Osteocyte (in vitro differentiated cells): ENCODE measurements at regions not wholly inside any gene's neighbourhood (a gene's known extent, or its start where the extent isn't known, plus 50 kb on each side); places are given as distances from the start of the nearest gene placed in this dataset.

ENCODE experiments used
- DNase-seq: peaks from one replicate; pipeline ENCODE4 v3.0.0; 2021; ENCODE audit warnings: mixed read lengths; ENCODE audit not compliant: unreplicated experiment; ENCODE audit errors: extremely low spot score
- H3K27ac Mint-ChIP-seq: one replicate; pipeline ENCODE4 v1.8.0; 2021; ENCODE audit warnings: mild to moderate bottlenecking, mixed read lengths; ENCODE audit not compliant: unreplicated experiment
- H3K27me3 Mint-ChIP-seq: one replicate; pipeline ENCODE4 v1.8.0; 2021; ENCODE audit warnings: mixed read lengths; ENCODE audit not compliant: unreplicated experiment
- H3K36me3 Mint-ChIP-seq: one replicate; pipeline ENCODE4 v1.8.0; 2021; ENCODE audit warnings: mixed read lengths; ENCODE audit not compliant: unreplicated experiment
- H3K4me1 Mint-ChIP-seq: one replicate; pipeline ENCODE4 v1.8.0; 2021; ENCODE audit warnings: mixed read lengths; ENCODE audit not compliant: unreplicated experiment
- H3K4me3 Mint-ChIP-seq: one replicate; pipeline ENCODE4 v1.8.0; 2021; ENCODE audit warnings: mild to moderate bottlenecking, moderate library complexity, mixed read lengths; ENCODE audit not compliant: unreplicated experiment
- H3K9me3 Mint-ChIP-seq: one replicate; pipeline ENCODE4 v1.8.0; 2021; ENCODE audit warnings: mixed read lengths; ENCODE audit not compliant: unreplicated experiment
- CTCF ChIP-seq: fragments of 200-600 bp; sonication (generic); IDR thresholded peaks from 2 replicates; pipeline ENCODE4 v1.5.0; 2021; ENCODE audit warnings: antibody characterized with exemption, mild to moderate bottlenecking, moderate library complexity

GRCh38 chr6:156438350-156438923, 338.7 kb upstream of the ARID1B start:
- H3K36me3 Mint-ChIP-seq: no peaks in the 10 kb centered on the region
- H3K4me1 Mint-ChIP-seq: no peaks in the 10 kb centered on the region
- no peak for DNase-seq
- H3K27me3 Mint-ChIP-seq: no peaks in the 10 kb centered on the region
- no peak for TF ChIP-seq CTCF
- H3K27ac Mint-ChIP-seq: no peak overlapping the region
- H3K9me3 Mint-ChIP-seq: peaks cover 8% of the 10 kb centered on the region
- H3K4me3 Mint-ChIP-seq: no peak overlapping the region

- no peak for TF ChIP-seq CTCF
- Mint-ChIP-seq H3K27me3 (no peaks in the 10 kb centered on the region), H3K36me3 (no peaks in the 10 kb centered on the region), H3K4me1 (no peaks in the 10 kb centered on the region), H3K9me3 (peaks cover 8% of the 10 kb centered on the region), H3K27ac (no peak overlapping the region), H3K4me3 (no peak overlapping the region)
- no peak for DNase-seq
Measured at GRCh38 chr6:156437121-156437879, 339.9 kb upstream of the ARID1B start.

GRCh38 chr6:156434795-156435190, 342.4 kb upstream of the ARID1B start:
- no peak for TF ChIP-seq CTCF
- Mint-ChIP-seq H3K36me3 (no peaks in the 10 kb centered on the region), H3K27me3 (no peaks in the 10 kb centered on the region), H3K27ac (no peak overlapping the region), H3K4me3 (no peak overlapping the region), H3K9me3 (peaks cover 7% of the 10 kb centered on the region), H3K4me1 (no peaks in the 10 kb centered on the region)
- DNase-seq: no peak

GRCh38 chr6:156434049-156434794, 343.0 kb upstream of the ARID1B start:
- no peak for TF ChIP-seq CTCF
- Mint-ChIP-seq H3K4me1 (no peaks in the 10 kb centered on the region), H3K27ac (no peak overlapping the region), H3K36me3 (no peaks in the 10 kb centered on the region), H3K4me3 (no peak overlapping the region), H3K9me3 (peaks cover 11% of the 10 kb centered on the region), H3K27me3 (no peaks in the 10 kb centered on the region)
- DNase-seq: no peak

- no peak overlapping the region for H3K4me3 Mint-ChIP-seq
- H3K27me3 Mint-ChIP-seq: no peaks in the 10 kb centered on the region
- no peak overlapping the region for H3K27ac Mint-ChIP-seq
- peaks cover 11% of the 10 kb centered on the region for H3K9me3 Mint-ChIP-seq
- H3K36me3 Mint-ChIP-seq: peaks cover under 1% of the 10 kb centered on the region
- peaks cover 6% of the 10 kb centered on the region for H3K4me1 Mint-ChIP-seq
- no peak for DNase-seq
- no peak for TF ChIP-seq CTCF
Measured at GRCh38 chr6:156432543-156432942, 344.6 kb upstream of the ARID1B start.
